ENCODE measurements at regions not wholly inside any gene's neighbourhood (a gene's known extent, or its start where the extent isn't known, plus 50 kb on each side); places are given as distances from the start of the nearest gene placed in this dataset.

DNA sequence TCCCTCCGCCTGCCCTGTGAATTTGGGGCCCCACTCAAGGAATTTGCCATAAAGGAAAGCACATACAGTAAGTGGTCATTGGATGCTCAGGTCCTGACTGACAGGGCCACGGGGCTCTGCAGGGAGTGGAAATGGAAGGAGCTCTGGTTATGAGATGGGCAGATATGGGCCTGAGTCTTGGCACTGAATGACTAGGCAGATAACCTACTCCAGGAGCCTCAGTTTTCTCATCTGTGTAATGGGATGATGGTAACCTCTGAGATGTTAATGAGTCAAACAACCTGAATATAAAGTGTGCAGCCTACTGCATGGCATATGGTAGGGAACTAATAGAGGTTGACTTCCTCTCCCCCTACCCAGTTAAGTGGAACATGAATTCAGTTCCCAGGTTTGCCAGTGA, 56.4 kb upstream of the NAA20 start:
- TF ChIP-seq, protein P1, sequence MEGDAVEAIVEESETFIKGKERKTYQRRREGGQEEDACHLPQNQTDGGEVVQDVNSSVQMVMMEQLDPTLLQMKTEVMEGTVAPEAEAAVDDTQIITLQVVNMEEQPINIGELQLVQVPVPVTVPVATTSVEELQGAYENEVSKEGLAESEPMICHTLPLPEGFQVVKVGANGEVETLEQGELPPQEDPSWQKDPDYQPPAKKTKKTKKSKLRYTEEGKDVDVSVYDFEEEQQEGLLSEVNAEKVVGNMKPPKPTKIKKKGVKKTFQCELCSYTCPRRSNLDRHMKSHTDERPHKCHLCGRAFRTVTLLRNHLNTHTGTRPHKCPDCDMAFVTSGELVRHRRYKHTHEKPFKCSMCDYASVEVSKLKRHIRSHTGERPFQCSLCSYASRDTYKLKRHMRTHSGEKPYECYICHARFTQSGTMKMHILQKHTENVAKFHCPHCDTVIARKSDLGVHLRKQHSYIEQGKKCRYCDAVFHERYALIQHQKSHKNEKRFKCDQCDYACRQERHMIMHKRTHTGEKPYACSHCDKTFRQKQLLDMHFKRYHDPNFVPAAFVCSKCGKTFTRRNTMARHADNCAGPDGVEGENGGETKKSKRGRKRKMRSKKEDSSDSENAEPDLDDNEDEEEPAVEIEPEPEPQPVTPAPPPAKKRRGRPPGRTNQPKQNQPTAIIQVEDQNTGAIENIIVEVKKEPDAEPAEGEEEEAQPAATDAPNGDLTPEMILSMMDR (IDR thresholded peaks at IDR 0.05): no peak
- no peak for TF ChIP-seq POLR2A (IDR thresholded peaks at IDR 0.05)

Data from adrenal gland (tissue), 5 donors.